SK-N-SH (cell line): ENCODE measurements at regions not wholly inside any gene's neighbourhood (a gene's known extent, or its start where the extent isn't known, plus 50 kb on each side); places are given as distances from the start of the nearest gene placed in this dataset.

ENCODE experiments used
- CTCF ChIA-PET: fragments of 300-600, 350-600 bp; formaldehyde crosslinking; extraction: SDS; loops from one replicate; lab custom pipeline; 2021; lab: Yijun Ruan, JAX
- POLR2A ChIA-PET: fragments of 350-600 bp; sonication (Branson Sonifier 250); formaldehyde crosslinking; extraction: SDS; loops from one replicate; lab custom pipeline; 2020; ENCODE audit warnings: antibody characterized with exemption, inconsistent platforms; lab: Yijun Ruan, JAX
- DNase-seq: peaks from one replicate; pipeline ENCODE4 v3.0.0; 2012
- H2AFZ ChIP-seq: fragments of 200-600 bp; sonication (generic); 2 replicates; pipeline ENCODE4 v1.8.1; 2016; ENCODE audit warnings: antibody characterized with exemption, mild to moderate bottlenecking, low read depth
- H3F3A ChIP-seq: fragments of 200-600 bp; sonication (generic); replicated peaks from 2 replicates; pipeline ENCODE3; 2016; ENCODE audit warnings: antibody characterized with exemption, mild to moderate bottlenecking; ENCODE audit not compliant: insufficient read depth
- H3K27ac ChIP-seq, 2 experiments: fragments of 200-500 bp in 1 of 2; fragments of 200-600 bp in 1 of 2; sonication (Bioruptor generic) in 1 of 2; sonication (generic), shearing (Covaris generic) in 1 of 2; 2 replicates each; pipeline versions ENCODE4 v1.5.1 to v1.6.1; 2014 to 2016; ENCODE audit warnings: low read depth in 2 of 2, inconsistent platforms in 1 of 2, low read length in 1 of 2, mild to moderate bottlenecking in 1 of 2, mixed read lengths in 1 of 2
- H3K27me3 ChIP-seq: fragments of 200-600 bp; sonication (generic), shearing (Covaris generic); 2 replicates; pipeline ENCODE4 v1.6.1; 2016; ENCODE audit warnings: mixed run types; ENCODE audit not compliant: insufficient read depth
- H3K36me3 ChIP-seq, 2 experiments: fragments of 200-500 bp in 1 of 2; fragments of 200-600 bp in 1 of 2; sonication (Bioruptor generic) in 1 of 2; sonication (generic) in 1 of 2; replicated peaks in 1 of 2; 2 replicates each; pipeline versions ENCODE3 to v1.5.1; 2014 to 2016; ENCODE audit warnings: low read length in 1 of 2, mild to moderate bottlenecking in 1 of 2; ENCODE audit not compliant: insufficient read depth in 2 of 2, control insufficient read depth in 1 of 2
- H3K4me1 ChIP-seq, 2 experiments: fragments of 200-500 bp in 1 of 2; fragments of 200-600 bp in 1 of 2; sonication (Bioruptor generic) in 1 of 2; sonication (generic), shearing (Covaris generic) in 1 of 2; 2 replicates each; pipeline versions ENCODE4 v1.5.1 to v1.6.1; 2014 to 2016; ENCODE audit warnings: low read depth in 1 of 2, low read length in 1 of 2, mixed run types in 1 of 2; ENCODE audit not compliant: insufficient read depth in 2 of 2, control insufficient read depth in 1 of 2
- H3K4me2 ChIP-seq: fragments of 200-600 bp; sonication (generic), shearing (Covaris generic); 2 replicates; pipeline ENCODE4 v1.6.1; 2017; ENCODE audit warnings: mixed run types
- H3K4me3 ChIP-seq, 2 experiments: fragments of 200-500 bp in 1 of 2; fragments of 200-600 bp in 1 of 2; sonication (Bioruptor generic) in 1 of 2; sonication (generic), shearing (Covaris generic) in 1 of 2; 2 replicates each; pipeline versions ENCODE4 v1.5.1 to v1.8.1; 2014 to 2016; ENCODE audit warnings: low read depth in 2 of 2, inconsistent platforms in 1 of 2, low read length in 1 of 2, mild to moderate bottlenecking in 1 of 2, mixed read lengths in 1 of 2, moderate library complexity in 1 of 2
- H3K79me2 ChIP-seq: fragments of 200-600 bp; sonication (generic); 2 replicates; pipeline ENCODE4 v1.8.1; 2017; ENCODE audit warnings: mild to moderate bottlenecking; ENCODE audit not compliant: insufficient read depth
- H3K9ac ChIP-seq: fragments of 200-600 bp; sonication (generic); 2 replicates; pipeline ENCODE4 v1.6.1; 2017; ENCODE audit warnings: mixed run types
- H3K9me2 ChIP-seq: fragments of 200-600 bp; sonication (generic); 2 replicates; pipeline ENCODE4 v1.6.1; 2017; ENCODE audit warnings: mixed run types
- H3K9me3 ChIP-seq: fragments of 200-600 bp; sonication (generic); 2 replicates; pipeline ENCODE4 v1.6.1; 2017; ENCODE audit warnings: mixed run types, mild to moderate bottlenecking, moderate library complexity
- H4K20me1 ChIP-seq: fragments of 200-600 bp; sonication (generic); 2 replicates; pipeline ENCODE4 v1.6.1; 2017; ENCODE audit warnings: mild to moderate bottlenecking, mixed run types; ENCODE audit not compliant: insufficient read depth
- ELF1 ChIP-seq: IDR thresholded peaks from 2 replicates; pipeline ENCODE4 v1.4.0; 2012
- EP300 ChIP-seq, 2 experiments: IDR thresholded peaks; 2 replicates each; pipeline versions ENCODE4 v1.4.0 to v1.6.1; 2012; ENCODE audit warnings: borderline replicate concordance in 1 of 2, low read depth in 1 of 2, low read length in 1 of 2
- EZH2phosphoT487 ChIP-seq: fragments of 200-600 bp; sonication (generic); IDR thresholded peaks from 2 replicates; pipeline ENCODE4 v1.6.1; 2017; ENCODE audit warnings: low read depth, mixed run types, mild to moderate bottlenecking, antibody characterized with exemption, moderate library complexity, borderline replicate concordance
- GABPA ChIP-seq: IDR thresholded peaks from 2 replicates; pipeline ENCODE4 v1.4.0; 2012; ENCODE audit warnings: low read depth, mild to moderate bottlenecking
- JUND ChIP-seq: IDR thresholded peaks from 2 replicates; pipeline ENCODE4 v1.4.0; 2012
- MAX ChIP-seq: IDR thresholded peaks from 2 replicates; pipeline ENCODE4 v1.4.0; 2012; ENCODE audit warnings: low read depth
- MEF2A ChIP-seq: IDR thresholded peaks from 2 replicates; pipeline ENCODE4 v1.4.0; 2012; ENCODE audit warnings: low read depth, borderline replicate concordance
- NFIC ChIP-seq: IDR thresholded peaks from 2 replicates; pipeline ENCODE4 v1.4.0; 2012; ENCODE audit warnings: borderline replicate concordance
- NRF1 ChIP-seq: IDR thresholded peaks from 2 replicates; pipeline ENCODE4 v1.6.1; 2012; ENCODE audit warnings: low read depth, mild to moderate bottlenecking, low read length
- PBX3 ChIP-seq: IDR thresholded peaks from 2 replicates; pipeline ENCODE4; 2012
- POLR2AphosphoS5 ChIP-seq: IDR thresholded peaks from 2 replicates; pipeline ENCODE4 v1.6.1; 2012; ENCODE audit warnings: low read depth, low read length
- RAD21 ChIP-seq: IDR thresholded peaks from 2 replicates; pipeline ENCODE4 v1.6.1; 2012; ENCODE audit warnings: mild to moderate bottlenecking, low read length
- RCOR1 ChIP-seq: fragments of 150-350 bp; IDR thresholded peaks from 2 replicates; pipeline ENCODE4 v1.6.1; 2017; ENCODE audit warnings: antibody characterized with exemption, low read length
- REST ChIP-seq: IDR thresholded peaks from 2 replicates; pipeline ENCODE4 v1.6.1; 2012; ENCODE audit warnings: mild to moderate bottlenecking, low read depth, low read length, moderate library complexity
- RXRA ChIP-seq: IDR thresholded peaks from 2 replicates; pipeline ENCODE4 v1.4.0; 2012; ENCODE audit warnings: low read depth, mild to moderate bottlenecking, borderline replicate concordance
- SIN3A ChIP-seq: IDR thresholded peaks from 2 replicates; pipeline ENCODE4 v1.6.1; 2012; ENCODE audit warnings: low read depth, mild to moderate bottlenecking, low read length, moderate library complexity, borderline replicate concordance
- TCF12 ChIP-seq: IDR thresholded peaks from 2 replicates; pipeline ENCODE4 v1.4.0; 2012
- USF1 ChIP-seq: IDR thresholded peaks from 2 replicates; pipeline ENCODE4 v1.4.0; 2012; ENCODE audit warnings: low read depth, borderline replicate concordance
- USF2 ChIP-seq: fragments of 150-350 bp; IDR thresholded peaks from 2 replicates; pipeline ENCODE4 v1.6.1; 2017; ENCODE audit warnings: antibody characterized with exemption, low read length, low read depth, borderline replicate concordance
- YY1 ChIP-seq: IDR thresholded peaks from 2 replicates; pipeline ENCODE4 v1.4.0; 2012; ENCODE audit warnings: low read depth, mild to moderate bottlenecking
- ZBTB33 ChIP-seq: IDR thresholded peaks from 2 replicates; pipeline ENCODE4 v1.4.0; 2012; ENCODE audit warnings: low read depth, borderline replicate concordance
- WGBS: methylation state at CpG from one replicate; pipeline ENCODE4 v1.1.6; 2017; ENCODE audit warnings: low lambda C conversion rate; 5-methylcytosine and 5-hydroxymethylcytosine counted together

- TF ChIP-seq REST (no peak), PBX3 (no peak), TCF12 (no peak), RXRA (no peak), POLR2AphosphoS5 (no peak)
These were observed 157.0 kb downstream of the FAM114A2 start (continued) for GRCh38 chr5:153881687-153882086.

GRCh38 chr5:153880106-153880505 lies 158.6 kb downstream of the FAM114A2 start:
- H4K20me1 ChIP-seq = no peaks in the 10 kb centered on the region
- TF ChIP-seq EZH2phosphoT487 (no peak), MEF2A (no peak), ELF1 (no peak), ZBTB33 (no peak), USF2 (no peak), JUND (no peak), RAD21 (no peak), TCF12 (no peak), SIN3A (no peak), PBX3 (no peak), USF1 (no peak), GABPA (no peak), EP300 (IDR thresholded peaks at IDR 0.05; ENCODE audit: borderline replicate concordance in 1 of 2, low read depth in 1 of 2, low read length in 1 of 2) (no peak), NFIC (no peak), MAX (no peak), RCOR1 (no peak), NRF1 (no peak), YY1 (no peak)
- no peaks in the 10 kb centered on the region for H3F3A ChIP-seq
- no peaks in the 10 kb centered on the region for H3K79me2 ChIP-seq
- ChIA-PET POLR2A (no interaction called here), CTCF (interaction anchor here (1.4 to 1.8 kb wide), 2 partner anchors 10 to 85 kb away, joined by 4 to 7 read pairs; no protein-coding TSS in a partner anchor)
- no peak overlapping the region for H3K4me3 ChIP-seq
- no peak for DNase-seq
- no peaks in the 10 kb centered on the region for H3K9me3 ChIP-seq
- no peaks in the 10 kb centered on the region for H3K9me2 ChIP-seq
- H3K36me3 ChIP-seq = no peaks in the 10 kb centered on the region
- H3K4me1 ChIP-seq = no peaks in the 10 kb centered on the region
- no peak overlapping the region for H3K27ac ChIP-seq
- H3K4me2 ChIP-seq = no peak overlapping the region
- WGBS = 52% methylated on average over 1 of the region's 1 CpG
- H2AFZ ChIP-seq = no peak overlapping the region
- no peaks in the 10 kb centered on the region for H3K27me3 ChIP-seq
- H3K9ac ChIP-seq = no peak overlapping the region
